SK-N-MC (cell line): ENCODE measurements at regions not wholly inside any gene's neighbourhood (a gene's known extent, or its start where the extent isn't known, plus 50 kb on each side); places are given as distances from the start of the nearest gene placed in this dataset.

Experiments used
- DNase-seq: peaks from one replicate; pipeline ENCODE4 v3.0.0-alpha.2; 2011; ENCODE audit warnings: low read depth, low spot score
- H3K27ac ChIP-seq: fragments of 200-600 bp; sonication (generic); 2 replicates; pipeline ENCODE4 v1.5.1; 2016; ENCODE audit warnings: mixed run types
- H3K36me3 ChIP-seq: fragments of 200-600 bp; sonication (generic); 2 replicates; pipeline ENCODE4 v1.6.1; 2017; ENCODE audit warnings: antibody characterized with exemption, low read length, mixed read lengths; ENCODE audit not compliant: insufficient read depth
- H3K4me3 ChIP-seq: fragments of 200-600 bp; sonication (generic); 2 replicates; pipeline ENCODE4 v1.5.1; 2016
- H3K9ac ChIP-seq: fragments of 200-600 bp; sonication (generic); 2 replicates; pipeline ENCODE4 v1.8.0; 2017; ENCODE audit warnings: mixed run types, mixed read lengths; ENCODE audit not compliant: insufficient read length
- H3K9me3 ChIP-seq: fragments of 200-600 bp; sonication (generic); 2 replicates; pipeline ENCODE4 v1.6.1; 2017; ENCODE audit warnings: low read depth, mild to moderate bottlenecking, antibody characterized with exemption, low read length, moderate library complexity, mixed read lengths
- EZH2 ChIP-seq: fragments of 200-600 bp; sonication (generic); IDR thresholded peaks from one replicate; pipeline ENCODE4 v1.6.1; 2017; ENCODE audit warnings: antibody characterized with exemption
- FOXP2 ChIP-seq: optimal IDR thresholded peaks from 2 replicates; pipeline ENCODE3; 2011; ENCODE audit warnings: mild to moderate bottlenecking, moderate library complexity; ENCODE audit not compliant: insufficient read depth; ENCODE audit errors: extremely low read length, control extremely low read depth
- POLR2AphosphoS5 ChIP-seq: IDR thresholded peaks from 2 replicates; pipeline ENCODE4 v1.6.1; 2012; ENCODE audit warnings: mild to moderate bottlenecking, low read depth, low read length, borderline replicate concordance

DNA sequence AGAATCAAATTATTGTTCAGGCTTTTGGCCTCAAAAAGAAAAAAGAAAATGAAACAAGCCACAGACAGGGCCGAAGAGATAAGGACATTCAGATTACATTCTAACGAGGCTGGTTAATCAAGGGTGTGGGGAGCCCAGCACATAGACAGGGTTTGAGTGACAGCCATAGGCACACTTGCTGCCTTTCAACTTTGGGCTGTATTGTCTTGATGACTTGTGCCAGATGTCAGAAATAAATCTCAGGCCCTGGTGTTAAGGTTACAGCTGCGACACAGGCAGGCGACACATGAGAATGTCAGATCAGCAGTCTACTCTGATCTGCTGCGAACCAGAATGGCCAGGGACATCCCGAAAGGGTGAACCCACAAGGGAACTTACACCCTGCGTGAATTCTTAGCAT is 231.2 kb upstream of the ARRDC4 start:
- H3K9ac ChIP-seq: no peak overlapping the region
- no peak for DNase-seq
- H3K4me3 ChIP-seq: no peak overlapping the region
- no peaks in the 10 kb centered on the region for H3K36me3 ChIP-seq
- H3K27ac ChIP-seq: no peak overlapping the region
- H3K9me3 ChIP-seq: no peaks in the 10 kb centered on the region
- TF ChIP-seq FOXP2 (no peak), POLR2AphosphoS5 (no peak), EZH2 (no peak)

DNA sequence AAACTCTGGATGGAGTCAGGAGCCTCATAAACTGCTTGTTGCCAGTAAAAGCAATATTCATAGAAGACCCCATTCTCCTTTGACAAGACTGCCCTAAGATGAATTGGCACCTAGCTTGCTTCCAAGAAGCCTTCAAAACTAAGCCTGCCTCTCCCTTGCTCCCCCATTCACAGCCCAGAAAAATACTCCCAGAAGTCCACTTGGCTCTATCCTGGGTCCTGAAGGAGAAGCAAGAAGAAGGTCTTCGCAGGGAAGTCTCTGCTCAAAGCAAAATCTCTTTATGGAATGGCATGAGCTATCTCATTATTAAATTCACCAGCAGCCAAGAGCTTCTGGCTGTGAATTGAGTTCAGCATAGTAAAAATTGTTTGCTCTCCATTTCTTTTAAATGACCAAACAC is 230.2 kb upstream of the ARRDC4 start:
- Histone ChIP-seq H3K36me3 (no peaks in the 10 kb centered on the region), H3K9me3 (no peaks in the 10 kb centered on the region), H3K4me3 (no peak overlapping the region), H3K9ac (no peak overlapping the region), H3K27ac (no peak overlapping the region)
- DNase-seq: no peak
- TF ChIP-seq FOXP2 (no peak), EZH2 (no peak), POLR2AphosphoS5 (no peak)

DNA sequence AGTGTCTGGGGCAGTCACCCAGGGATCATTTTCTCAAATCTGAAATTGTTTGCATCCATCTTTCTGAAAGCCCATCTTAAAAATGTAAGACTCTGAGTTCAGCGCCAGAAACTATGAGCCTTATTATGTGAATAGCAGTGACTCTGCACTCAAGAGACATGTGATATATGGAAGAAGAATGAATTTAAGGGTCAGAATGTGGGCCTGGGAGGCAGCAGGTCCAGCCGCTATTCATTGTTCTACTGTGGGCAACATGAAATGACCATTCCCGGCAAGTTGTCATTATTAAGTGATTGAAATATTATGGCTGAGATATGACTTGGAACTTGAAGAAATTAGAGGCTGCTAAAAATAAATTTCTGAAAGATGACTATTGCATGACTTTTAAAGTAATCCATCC is 228.6 kb upstream of the ARRDC4 start:
- Histone ChIP-seq H3K4me3 (no peak overlapping the region), H3K27ac (no peak overlapping the region), H3K36me3 (no peaks in the 10 kb centered on the region), H3K9ac (no peak overlapping the region), H3K9me3 (no peaks in the 10 kb centered on the region)
- TF ChIP-seq EZH2 (no peak), POLR2AphosphoS5 (no peak), FOXP2 (no peak)
- no peak for DNase-seq

DNA sequence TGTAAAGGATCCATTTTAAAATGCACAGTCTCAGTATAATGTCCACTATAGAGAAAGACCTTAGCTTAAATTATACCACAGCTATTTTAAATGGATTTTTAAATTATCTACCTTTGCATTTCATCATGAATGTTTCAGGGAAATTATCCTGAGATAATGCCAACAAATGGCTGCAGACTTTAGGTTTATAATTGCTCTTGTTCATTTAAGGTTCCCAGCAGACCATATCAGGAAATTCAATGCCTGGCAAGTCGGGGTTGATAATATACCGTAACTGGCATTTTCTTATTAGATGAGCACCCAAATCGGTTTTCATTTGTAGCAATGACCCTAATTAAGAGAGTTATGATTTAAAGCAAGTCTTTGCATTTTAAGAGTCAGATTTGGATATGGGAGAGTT is 227.1 kb upstream of the ARRDC4 start:
- no peak overlapping the region for H3K9ac ChIP-seq
- no peak for DNase-seq
- H3K9me3 ChIP-seq: no peaks in the 10 kb centered on the region
- TF ChIP-seq FOXP2 (no peak), POLR2AphosphoS5 (no peak), EZH2 (no peak)
- no peak overlapping the region for H3K27ac ChIP-seq
- no peak overlapping the region for H3K4me3 ChIP-seq
- no peaks in the 10 kb centered on the region for H3K36me3 ChIP-seq

DNA sequence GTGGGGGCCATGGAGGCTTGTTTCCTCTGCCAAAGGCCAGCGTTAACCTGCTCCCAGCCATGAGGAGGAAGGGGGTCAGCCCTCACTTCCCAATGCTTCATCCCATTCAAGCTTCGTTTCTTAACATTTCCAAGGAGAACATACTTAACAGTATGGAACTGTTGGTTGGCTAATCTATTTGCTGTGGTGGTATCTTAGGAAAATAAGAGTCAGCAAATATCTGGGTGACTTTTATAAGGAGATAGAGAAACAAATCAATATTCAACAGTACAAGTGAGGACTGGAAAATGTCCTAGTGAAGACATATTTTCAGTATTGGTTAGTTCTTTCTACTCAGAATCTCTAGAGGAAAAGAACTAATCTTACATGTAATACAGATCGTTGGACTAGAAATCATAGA is 223.8 kb upstream of the ARRDC4 start:
- DNase-seq: no peak
- Histone ChIP-seq H3K9me3 (no peaks in the 10 kb centered on the region), H3K36me3 (no peaks in the 10 kb centered on the region), H3K4me3 (no peak overlapping the region), H3K27ac (no peak overlapping the region), H3K9ac (no peak overlapping the region)
- TF ChIP-seq FOXP2 (no peak), EZH2 (no peak), POLR2AphosphoS5 (no peak)

DNA sequence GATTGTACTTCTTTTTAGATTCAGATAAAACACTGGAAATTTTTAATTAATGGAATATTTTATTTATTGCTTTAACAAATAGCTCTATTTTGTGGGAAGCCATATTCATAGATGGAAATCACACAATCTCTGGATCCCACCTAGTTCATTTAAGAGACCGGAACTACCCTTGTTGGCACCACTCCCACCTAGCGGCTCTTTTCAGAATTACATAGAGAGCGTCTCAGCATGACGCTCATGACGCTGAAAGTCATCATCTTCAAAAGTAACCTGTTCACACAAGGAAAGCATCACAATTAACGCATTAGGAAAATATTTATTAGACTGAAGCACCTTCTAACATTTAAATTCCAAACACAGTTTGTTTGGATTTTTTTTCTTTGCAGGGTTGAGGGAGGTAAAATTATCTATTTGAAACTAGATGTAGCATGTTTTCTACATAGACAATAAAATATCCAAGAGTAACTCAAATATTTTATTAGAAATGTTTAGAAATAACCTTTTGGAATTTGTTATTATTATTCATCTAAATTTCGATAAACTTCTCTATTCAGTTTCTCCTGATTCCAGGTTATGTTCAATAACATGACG is 214.9 kb upstream of the ARRDC4 start:
- no peak overlapping the region for H3K9ac ChIP-seq
- H3K9me3 ChIP-seq: no peaks in the 10 kb centered on the region
- H3K36me3 ChIP-seq: no peaks in the 10 kb centered on the region
- TF ChIP-seq POLR2AphosphoS5 (no peak), FOXP2 (no peak), EZH2 (no peak)
- H3K27ac ChIP-seq: no peak overlapping the region
- peak; percentile 12 for DNase-seq
- H3K4me3 ChIP-seq: no peak overlapping the region

DNA sequence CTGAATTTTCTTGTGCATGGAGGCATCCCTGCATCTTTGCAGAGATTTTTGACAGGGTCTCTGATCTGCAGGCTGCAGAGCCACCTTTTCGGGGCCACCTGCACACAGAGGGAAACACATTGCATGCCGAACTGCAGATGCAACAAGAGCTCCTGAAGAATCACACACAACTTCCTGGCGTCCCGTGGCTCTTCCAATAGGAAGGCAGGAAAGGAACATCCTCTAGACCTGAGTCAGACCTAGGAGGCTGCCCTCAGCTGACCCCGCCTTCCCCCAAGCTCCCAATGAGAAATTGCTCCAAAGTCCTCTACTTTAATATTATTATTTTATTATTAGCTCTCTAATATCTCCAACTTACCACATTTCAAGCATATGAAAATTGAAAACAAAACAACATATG is 213.2 kb upstream of the ARRDC4 start:
- TF ChIP-seq POLR2AphosphoS5: no peak
- no peak for TF ChIP-seq EZH2
- no peak for TF ChIP-seq FOXP2
- no peak overlapping the region for H3K4me3 ChIP-seq
- no peak for DNase-seq

DNA sequence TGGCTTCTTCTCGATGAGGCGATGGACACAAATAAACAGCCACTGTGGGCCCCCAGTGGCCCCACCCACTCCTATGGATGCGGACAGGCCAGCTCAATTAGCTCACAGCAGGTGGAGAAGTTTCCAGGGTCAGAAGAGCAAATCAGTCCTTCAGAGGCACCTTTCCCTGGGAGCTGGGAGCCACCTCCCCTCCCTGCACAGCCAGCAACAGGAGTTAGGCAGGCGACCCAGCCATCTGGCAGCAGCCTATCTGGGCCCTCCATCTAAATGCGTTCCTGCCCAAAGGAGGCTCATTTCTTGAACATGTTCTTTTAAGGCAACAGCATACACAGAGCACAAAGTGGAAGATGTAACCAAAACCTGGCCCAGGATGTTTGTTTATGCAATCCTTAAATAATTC is 211.9 kb upstream of the ARRDC4 start:
- Histone ChIP-seq H3K36me3 (no peaks in the 10 kb centered on the region), H3K27ac (no peak overlapping the region), H3K9me3 (no peaks in the 10 kb centered on the region), H3K9ac (no peak overlapping the region), H3K4me3 (no peak overlapping the region)
- no peak for DNase-seq
- no peak for TF ChIP-seq POLR2AphosphoS5
- TF ChIP-seq FOXP2: no peak
- no peak for TF ChIP-seq EZH2

More for the DNA sequence above, 213.2 kb upstream of the ARRDC4 start:
- Histone ChIP-seq H3K27ac (no peak overlapping the region), H3K36me3 (no peaks in the 10 kb centered on the region), H3K9me3 (no peaks in the 10 kb centered on the region), H3K9ac (no peak overlapping the region)

DNA sequence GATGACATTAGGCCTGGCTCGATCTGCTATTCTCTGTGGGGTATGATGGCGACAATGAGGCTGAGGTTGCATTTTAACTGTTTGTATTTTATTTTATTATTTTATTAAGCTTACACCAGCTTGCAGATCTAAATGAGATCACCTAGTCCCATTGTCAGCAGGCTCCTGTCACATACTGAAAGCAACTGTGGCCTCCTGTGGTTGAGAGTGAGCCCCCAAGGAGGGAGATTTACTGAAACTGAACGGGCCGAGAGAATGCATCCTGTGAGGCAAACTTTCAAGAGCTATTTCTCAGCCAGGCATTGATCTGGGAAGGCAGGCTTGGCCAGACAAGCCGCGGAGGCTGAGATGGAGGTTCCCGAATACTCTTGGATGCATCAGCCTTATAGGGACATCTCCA is 210.4 kb upstream of the ARRDC4 start:
- TF ChIP-seq FOXP2 (no peak), POLR2AphosphoS5 (no peak), EZH2 (no peak)
- Histone ChIP-seq H3K36me3 (no peaks in the 10 kb centered on the region), H3K9me3 (no peaks in the 10 kb centered on the region)

More for the DNA sequence above, 210.4 kb upstream of the ARRDC4 start:
- DNase-seq: no peak
- no peak overlapping the region for H3K4me3 ChIP-seq
- no peak overlapping the region for H3K9ac ChIP-seq
- no peak overlapping the region for H3K27ac ChIP-seq
